Hematopoietic multipotent progenitor cell treated with erythropoietin and hydrocortisone succinate and interleukin-3 and kit ligand, for 17 days (in vitro differentiated cells): ENCODE measurements at regions not wholly inside any gene's neighbourhood (a gene's known extent, or its start where the extent isn't known, plus 50 kb on each side); places are given as distances from the start of the nearest gene placed in this dataset.

Experiments used
- DNase-seq: peaks from one replicate; pipeline ENCODE4 v3.0.0-alpha.2; 2015; ENCODE audit warnings: low spot score

- DNase-seq = no peak
These were observed 140.8 kb downstream of the IRX1 start for GRCh38 chr5:3736466-3736865.

- DNase-seq = no peak
These were observed 141.3 kb downstream of the IRX1 start for GRCh38 chr5:3736926-3737325.

- DNase-seq = no peak
These were observed 143.3 kb downstream of the IRX1 start for GRCh38 chr5:3738919-3739318.

- no peak for DNase-seq
These were observed 145.1 kb downstream of the IRX1 start for GRCh38 chr5:3740546-3741373.

- no peak for DNase-seq
These were observed 145.7 kb downstream of the IRX1 start for GRCh38 chr5:3741374-3741770.

- no peak for DNase-seq
These were observed 147.1 kb downstream of the IRX1 start for GRCh38 chr5:3742750-3743149.

GRCh38 chr5:3751846-3752245, 156.2 kb downstream of the IRX1 start:
- no peak for DNase-seq

GRCh38 chr5:3778000-3778550, 182.4 kb downstream of the IRX1 start:
- DNase-seq = no peak

GRCh38 chr5:3778945-3779344, 183.3 kb downstream of the IRX1 start:
- no peak for DNase-seq

GRCh38 chr5:3780278-3780677, 184.6 kb downstream of the IRX1 start:
- no peak for DNase-seq

GRCh38 chr5:3780907-3781306, 185.3 kb downstream of the IRX1 start:
- no peak for DNase-seq

GRCh38 chr5:3784854-3785253, 189.2 kb downstream of the IRX1 start:
- DNase-seq = no peak

GRCh38 chr5:3786165-3786564, 190.5 kb downstream of the IRX1 start:
- DNase-seq = no peak

- no peak for DNase-seq
These were observed 191.3 kb downstream of the IRX1 start for GRCh38 chr5:3786891-3787430.

GRCh38 chr5:3787604-3788003, 192.0 kb downstream of the IRX1 start:
- no peak for DNase-seq

GRCh38 chr5:3789519-3790193, 194.0 kb downstream of the IRX1 start:
- no peak for DNase-seq

GRCh38 chr5:3793162-3793561, 197.5 kb downstream of the IRX1 start:
- no peak for DNase-seq

- DNase-seq = no peak
These were observed 199.0 kb downstream of the IRX1 start for GRCh38 chr5:3794611-3795010.

- no peak for DNase-seq
These were observed 201.1 kb downstream of the IRX1 start for GRCh38 chr5:3796736-3797135.

- DNase-seq = no peak
These were observed 206.3 kb downstream of the IRX1 start for GRCh38 chr5:3801967-3802366.

- no peak for DNase-seq
These were observed 213.8 kb downstream of the IRX1 start for GRCh38 chr5:3809455-3809854.

GRCh38 chr5:3811116-3811515, 215.5 kb downstream of the IRX1 start:
- no peak for DNase-seq

GRCh38 chr5:3818624-3819023, 223.0 kb downstream of the IRX1 start:
- DNase-seq = no peak
